GM10266 (cell line): ENCODE measurements at regions not wholly inside any gene's neighbourhood (a gene's known extent, or its start where the extent isn't known, plus 50 kb on each side); places are given as distances from the start of the nearest gene placed in this dataset.
"Not testable (repeated sequence)": the region's sequence is repeated elsewhere in the genome, so short reads cannot be mapped to it uniquely, and the experiment has no call there.

ENCODE experiments used
- DNase-seq: peaks from one replicate; pipeline ENCODE4 v3.0.0; 2012; ENCODE audit errors: extremely low spot score
- TF ChIP-seq, protein P1 (sequence below): IDR thresholded peaks from 2 replicates; pipeline ENCODE4 v1.5.1; 2012; ENCODE audit warnings: mild to moderate bottlenecking, low read depth; ENCODE audit not compliant: control insufficient read depth, insufficient read depth; ENCODE audit errors: missing control alignments

DNA sequence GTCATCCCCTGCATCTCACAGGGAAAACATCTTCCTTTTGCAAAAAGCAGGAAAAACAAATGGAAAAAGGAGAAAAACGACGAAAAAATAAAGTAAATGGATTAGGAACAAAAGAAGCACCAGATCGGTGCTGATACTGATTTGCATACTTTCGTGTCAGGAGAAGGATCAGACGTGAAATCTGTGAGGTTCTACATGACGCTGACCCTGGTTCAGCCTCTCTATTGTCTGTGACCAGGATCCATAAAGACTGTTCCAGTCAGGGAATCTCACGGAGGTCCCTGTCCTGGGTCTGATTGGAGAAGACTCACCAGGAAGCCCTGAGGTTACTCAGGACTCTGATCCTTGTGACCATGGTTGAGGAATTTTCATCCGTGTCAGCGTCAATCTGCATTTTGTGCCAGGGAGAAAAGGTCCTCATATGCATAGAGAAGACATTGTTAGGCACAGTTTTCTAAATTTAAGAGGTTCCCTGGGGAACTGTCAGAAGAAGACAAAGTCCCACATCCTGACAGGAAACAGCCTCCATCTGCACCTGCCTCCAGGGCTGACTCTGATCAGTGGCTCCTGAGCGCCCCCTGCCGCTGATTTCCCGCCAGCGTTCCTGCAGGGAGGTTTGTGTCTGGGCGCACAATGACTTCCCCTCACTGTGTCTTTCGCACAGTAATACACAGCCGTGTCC, 808.2 kb downstream of the TMEM121 start:
- not testable (repeated sequence) for DNase-seq
- TF ChIP-seq, protein P1, sequence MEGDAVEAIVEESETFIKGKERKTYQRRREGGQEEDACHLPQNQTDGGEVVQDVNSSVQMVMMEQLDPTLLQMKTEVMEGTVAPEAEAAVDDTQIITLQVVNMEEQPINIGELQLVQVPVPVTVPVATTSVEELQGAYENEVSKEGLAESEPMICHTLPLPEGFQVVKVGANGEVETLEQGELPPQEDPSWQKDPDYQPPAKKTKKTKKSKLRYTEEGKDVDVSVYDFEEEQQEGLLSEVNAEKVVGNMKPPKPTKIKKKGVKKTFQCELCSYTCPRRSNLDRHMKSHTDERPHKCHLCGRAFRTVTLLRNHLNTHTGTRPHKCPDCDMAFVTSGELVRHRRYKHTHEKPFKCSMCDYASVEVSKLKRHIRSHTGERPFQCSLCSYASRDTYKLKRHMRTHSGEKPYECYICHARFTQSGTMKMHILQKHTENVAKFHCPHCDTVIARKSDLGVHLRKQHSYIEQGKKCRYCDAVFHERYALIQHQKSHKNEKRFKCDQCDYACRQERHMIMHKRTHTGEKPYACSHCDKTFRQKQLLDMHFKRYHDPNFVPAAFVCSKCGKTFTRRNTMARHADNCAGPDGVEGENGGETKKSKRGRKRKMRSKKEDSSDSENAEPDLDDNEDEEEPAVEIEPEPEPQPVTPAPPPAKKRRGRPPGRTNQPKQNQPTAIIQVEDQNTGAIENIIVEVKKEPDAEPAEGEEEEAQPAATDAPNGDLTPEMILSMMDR, result peak; percentile 84

DNA sequence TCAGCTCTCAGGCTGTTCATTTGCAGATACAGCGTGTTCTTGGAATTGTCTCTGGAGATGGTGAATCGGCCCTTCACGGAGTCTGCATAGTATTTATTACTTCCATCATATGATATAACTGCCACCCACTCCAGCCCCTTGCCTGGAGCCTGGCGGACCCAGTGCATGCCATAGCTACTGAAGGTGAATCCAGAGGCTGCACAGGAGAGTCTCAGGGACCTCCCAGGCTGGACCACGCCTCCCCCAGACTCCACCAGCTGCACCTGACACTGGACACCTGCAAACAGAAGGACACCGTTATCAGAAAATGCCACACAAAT, 808.7 kb downstream of the TMEM121 start:
- not testable (repeated sequence) for DNase-seq

DNA sequence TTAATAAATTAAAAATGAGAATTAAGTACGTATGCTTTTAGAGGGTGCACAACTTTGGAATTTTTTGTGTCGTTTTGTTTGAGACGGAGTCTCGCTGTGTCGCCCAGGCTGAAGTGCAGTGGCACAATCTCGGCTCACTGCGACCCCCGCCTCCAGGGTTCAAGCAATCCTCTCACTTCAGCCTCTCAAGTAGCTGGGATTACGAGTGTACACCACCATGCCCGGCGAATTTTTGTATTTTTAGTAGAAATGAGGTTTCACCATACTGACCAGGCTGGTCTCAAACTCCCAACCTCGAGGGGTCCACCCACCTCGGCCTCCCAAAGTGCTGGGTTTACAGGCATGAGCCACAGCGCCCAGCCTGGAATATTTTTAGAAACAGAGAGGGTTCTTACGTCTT, 812.4 kb downstream of the TMEM121 start:
- not testable (repeated sequence) for DNase-seq

DNA sequence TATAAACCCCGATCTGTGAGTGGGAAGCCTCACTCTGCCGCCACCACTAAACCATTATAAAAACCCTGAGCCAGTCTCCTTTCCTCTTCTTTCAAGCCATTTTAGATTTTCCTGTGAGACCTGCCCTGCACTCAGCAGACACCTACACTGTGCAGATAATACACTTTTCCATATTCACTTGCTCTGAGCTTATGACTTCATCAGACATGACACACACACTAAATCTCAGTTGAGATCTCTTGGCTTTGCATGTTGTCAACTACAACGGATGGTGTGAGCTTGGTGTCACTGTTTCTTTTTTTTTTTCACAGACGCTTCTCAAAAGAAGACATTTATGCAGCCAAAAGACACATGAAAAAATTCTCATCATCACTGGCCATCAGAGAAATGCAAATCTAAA, 814.3 kb downstream of the TMEM121 start:
- DNase-seq, result not testable (repeated sequence)

DNA sequence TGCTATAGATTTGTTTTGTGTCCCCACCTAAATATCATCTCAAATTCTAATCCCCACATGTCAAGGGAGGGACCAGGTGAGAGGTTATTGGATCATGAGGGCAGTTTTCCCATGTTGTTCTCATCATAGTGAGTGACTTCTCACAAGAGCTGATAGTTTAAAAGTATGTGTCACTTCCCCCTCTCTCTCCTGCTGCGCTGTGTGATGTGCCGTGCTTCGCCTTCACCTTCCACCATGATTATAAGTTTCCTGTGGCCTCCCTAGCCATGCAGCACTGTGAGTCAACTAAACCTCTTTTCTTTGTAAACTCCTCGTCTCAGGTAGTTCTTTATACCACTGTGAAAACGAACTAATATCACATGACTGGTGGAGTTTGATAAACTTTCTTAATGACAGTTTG, 814.8 kb downstream of the TMEM121 start:
- not testable (repeated sequence) for DNase-seq

DNA sequence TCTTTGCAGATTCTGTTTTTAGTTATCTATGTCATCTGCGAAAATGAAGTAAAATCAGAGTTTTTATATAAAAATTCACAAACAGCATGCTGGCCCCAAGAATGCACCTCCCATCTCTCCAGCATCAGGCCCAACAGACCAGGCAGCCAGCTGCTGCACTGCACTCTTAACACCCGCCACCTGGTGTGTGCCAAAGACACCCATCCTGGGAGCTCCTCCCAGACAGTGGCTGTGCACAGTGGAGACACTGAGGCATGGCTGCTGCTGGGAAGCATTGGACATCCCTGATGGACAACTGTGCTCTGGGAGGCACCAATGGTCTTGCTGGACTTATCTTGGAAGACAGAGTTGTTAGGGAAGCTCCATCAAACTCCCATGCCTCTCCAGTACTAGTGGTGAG, 817.2 kb downstream of the TMEM121 start:
- TF ChIP-seq, protein P1, result no peak
- DNase-seq, result no peak

DNA sequence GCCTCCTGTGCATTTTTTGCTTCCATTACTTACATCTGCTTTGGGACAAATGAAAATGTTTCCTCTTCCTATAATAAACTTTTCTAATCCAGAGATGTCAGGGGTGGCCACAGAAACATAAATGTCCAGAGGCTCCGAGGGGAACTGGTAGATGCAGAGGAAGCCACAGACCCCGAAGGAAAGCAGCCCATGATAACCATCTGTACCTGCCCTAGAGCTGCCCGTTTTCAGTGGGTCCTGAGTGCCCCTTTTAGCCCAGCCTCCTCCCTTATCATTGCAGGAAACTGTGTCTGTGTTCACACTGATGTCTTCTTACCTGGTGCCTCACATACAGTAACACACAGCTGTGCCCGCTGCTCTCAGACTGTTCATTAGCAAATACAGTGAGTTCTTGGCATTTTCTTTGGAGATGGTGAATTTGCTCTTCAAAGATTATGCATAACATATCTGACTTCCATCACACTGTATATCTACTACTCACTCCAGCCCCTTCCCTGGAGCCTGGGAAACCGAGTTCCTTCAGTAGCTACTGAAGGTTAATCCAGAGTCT, 817.8 kb downstream of the TMEM121 start:
- not testable (repeated sequence) for DNase-seq

DNA sequence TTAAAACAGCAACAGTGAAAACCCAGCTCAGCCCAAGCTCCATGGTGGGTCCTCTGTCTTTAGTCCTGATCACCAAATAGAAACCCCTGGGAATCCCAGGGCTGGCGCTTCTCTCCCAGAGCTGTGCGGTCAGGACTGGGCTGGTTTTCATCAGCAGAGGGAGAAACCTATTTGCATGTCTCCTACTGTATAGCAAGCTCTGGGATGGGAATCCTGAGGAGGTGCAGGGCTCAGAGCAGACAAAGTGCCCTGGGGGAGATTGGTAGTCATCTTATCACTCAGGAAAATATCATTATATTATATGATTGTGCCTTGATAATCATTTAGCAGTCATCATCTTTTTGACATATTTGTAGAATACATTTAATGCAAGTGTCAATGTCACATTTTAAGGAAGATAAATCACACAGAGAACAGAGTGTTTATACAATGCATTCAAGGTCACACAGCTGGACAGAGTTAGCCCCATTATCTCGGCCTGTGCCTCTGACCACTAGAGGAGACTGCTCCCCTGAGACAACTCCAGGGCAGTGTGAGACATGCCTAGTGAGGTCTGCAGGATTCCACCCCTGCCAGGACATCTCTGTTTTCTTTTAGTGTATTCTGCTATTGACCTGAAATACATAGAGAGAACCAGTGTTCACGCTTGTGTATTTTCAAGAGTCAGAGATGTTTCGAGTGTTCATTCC, 818.6 kb downstream of the TMEM121 start:
- not testable (repeated sequence) for DNase-seq

DNA sequence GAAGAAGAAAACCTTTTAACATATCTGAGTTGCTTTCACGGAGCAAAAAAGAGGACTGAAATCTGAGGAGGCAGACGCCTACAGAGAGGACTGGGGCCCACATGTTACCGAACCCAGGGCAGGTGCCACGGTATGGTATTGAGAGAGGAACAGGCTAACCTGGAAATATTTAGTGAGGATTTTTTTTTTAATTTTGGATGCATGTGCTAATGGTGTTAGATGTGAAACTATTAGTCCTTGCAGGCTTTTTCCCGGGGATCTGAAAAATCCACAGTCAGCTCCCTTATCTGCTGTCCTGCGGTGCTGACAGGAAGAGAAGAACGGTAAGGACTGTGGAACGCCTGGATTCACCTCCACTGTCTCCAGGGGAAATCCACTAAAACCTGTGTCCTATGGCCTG, 819.7 kb downstream of the TMEM121 start:
- TF ChIP-seq, protein P1, result no peak
- no peak for DNase-seq

DNA sequence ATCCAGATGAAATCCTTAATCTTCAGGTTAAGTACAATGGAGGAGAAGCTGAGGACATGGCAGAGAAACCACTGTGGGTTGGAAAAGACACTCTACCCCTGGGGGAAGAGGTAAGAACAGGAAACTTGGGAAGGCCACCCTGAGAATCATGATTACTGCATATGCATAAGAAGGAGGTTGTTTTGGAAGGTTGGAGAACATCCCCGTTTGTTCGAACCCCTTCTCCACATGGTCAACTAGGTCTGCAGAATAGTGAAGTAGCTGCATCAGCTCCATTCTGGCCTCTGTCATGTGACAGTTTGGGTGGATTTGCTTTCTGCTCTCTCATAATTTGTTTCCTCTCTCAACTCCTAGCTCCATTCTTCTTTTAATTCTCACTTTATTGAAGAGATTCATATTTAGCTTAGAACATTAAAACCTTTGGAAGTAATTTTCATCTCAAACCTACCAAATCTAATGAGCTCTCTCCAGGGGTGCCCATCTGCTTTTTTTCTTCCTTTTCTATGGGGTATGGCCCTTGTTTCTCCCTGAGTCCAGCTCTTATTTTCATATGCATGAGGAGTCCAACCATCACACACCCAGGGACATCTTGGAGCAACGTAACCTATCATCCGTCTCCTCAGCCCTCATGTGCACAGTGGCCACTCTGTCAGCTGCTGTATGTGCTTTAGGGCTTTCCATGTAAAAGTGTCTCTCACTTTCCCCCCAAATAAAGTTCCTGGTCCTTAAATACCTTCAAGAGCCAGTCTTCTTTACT, 820.3 kb downstream of the TMEM121 start:
- TF ChIP-seq, protein P1, result no peak

More for the DNA sequence above, 820.3 kb downstream of the TMEM121 start:
- DNase-seq, result no peak
